ENCODE measurements at regions not wholly inside any gene's neighbourhood (a gene's known extent, or its start where the extent isn't known, plus 50 kb on each side); places are given as distances from the start of the nearest gene placed in this dataset.

- Histone ChIP-seq H3K36me3 (ENCODE audit: control insufficient read depth, low read length) (no peaks in the 10 kb centered on the region), H3K4me2 (ENCODE audit: low read length) (no peak overlapping the region), H3K4me3 (ENCODE audit: low read length) (no peak overlapping the region), H3K79me2 (ENCODE audit: control insufficient read depth, low read length) (no peaks in the 10 kb centered on the region), H3F3A (ENCODE audit: control insufficient read depth, insufficient read depth) (no peaks in the 10 kb centered on the region), H3K4me1 (ENCODE audit: control insufficient read depth, low read length) (no peaks in the 10 kb centered on the region), H3K27me3 (ENCODE audit: control insufficient read depth, low read length) (no peaks in the 10 kb centered on the region), H3K9me2 (replicated peaks; ENCODE audit: control insufficient read depth, low read length) (no peaks in the 10 kb centered on the region), H3K9me3 (ENCODE audit: control insufficient read depth, insufficient read depth, low read length) (peaks cover 10% of the 10 kb centered on the region; the same call in 1 of the 2 replicates), H4K20me1 (ENCODE audit: control insufficient read depth, insufficient read depth, low read depth, low read length) (no peaks in the 10 kb centered on the region), H3K27ac (ENCODE audit: low read depth, low read length) (no peak overlapping the region)
- no peak for TF ChIP-seq EZH2phosphoT487 (IDR thresholded peaks at IDR 0.05; ENCODE audit: borderline replicate concordance, low read length)
- TF ChIP-seq, protein P1, sequence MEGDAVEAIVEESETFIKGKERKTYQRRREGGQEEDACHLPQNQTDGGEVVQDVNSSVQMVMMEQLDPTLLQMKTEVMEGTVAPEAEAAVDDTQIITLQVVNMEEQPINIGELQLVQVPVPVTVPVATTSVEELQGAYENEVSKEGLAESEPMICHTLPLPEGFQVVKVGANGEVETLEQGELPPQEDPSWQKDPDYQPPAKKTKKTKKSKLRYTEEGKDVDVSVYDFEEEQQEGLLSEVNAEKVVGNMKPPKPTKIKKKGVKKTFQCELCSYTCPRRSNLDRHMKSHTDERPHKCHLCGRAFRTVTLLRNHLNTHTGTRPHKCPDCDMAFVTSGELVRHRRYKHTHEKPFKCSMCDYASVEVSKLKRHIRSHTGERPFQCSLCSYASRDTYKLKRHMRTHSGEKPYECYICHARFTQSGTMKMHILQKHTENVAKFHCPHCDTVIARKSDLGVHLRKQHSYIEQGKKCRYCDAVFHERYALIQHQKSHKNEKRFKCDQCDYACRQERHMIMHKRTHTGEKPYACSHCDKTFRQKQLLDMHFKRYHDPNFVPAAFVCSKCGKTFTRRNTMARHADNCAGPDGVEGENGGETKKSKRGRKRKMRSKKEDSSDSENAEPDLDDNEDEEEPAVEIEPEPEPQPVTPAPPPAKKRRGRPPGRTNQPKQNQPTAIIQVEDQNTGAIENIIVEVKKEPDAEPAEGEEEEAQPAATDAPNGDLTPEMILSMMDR (IDR thresholded peaks at IDR 0.05; ENCODE audit: low read depth, low read length, poor library complexity, severe bottlenecking), result no peak
Observed at GRCh38 chr21:35197191-35197590, 148.1 kb upstream of the RUNX1 start.

GRCh38 chr21:35196128-35196527, 147.0 kb upstream of the RUNX1 start:
- no peak for TF ChIP-seq EZH2phosphoT487 (IDR thresholded peaks at IDR 0.05; ENCODE audit: borderline replicate concordance, low read length)
- TF ChIP-seq, protein P1 (IDR thresholded peaks at IDR 0.05; ENCODE audit: low read depth, low read length, poor library complexity, severe bottlenecking), result no peak
- Histone ChIP-seq H3K27ac (ENCODE audit: low read depth, low read length) (no peak overlapping the region), H3K4me3 (ENCODE audit: low read length) (no peak overlapping the region), H3K27me3 (ENCODE audit: control insufficient read depth, low read length) (no peaks in the 10 kb centered on the region), H3F3A (ENCODE audit: control insufficient read depth, insufficient read depth) (no peaks in the 10 kb centered on the region), H3K79me2 (ENCODE audit: control insufficient read depth, low read length) (no peaks in the 10 kb centered on the region), H4K20me1 (ENCODE audit: control insufficient read depth, insufficient read depth, low read depth, low read length) (no peaks in the 10 kb centered on the region), H3K36me3 (ENCODE audit: control insufficient read depth, low read length) (no peaks in the 10 kb centered on the region), H3K4me1 (ENCODE audit: control insufficient read depth, low read length) (peaks cover 6% of the 10 kb centered on the region), H3K9me2 (replicated peaks; ENCODE audit: control insufficient read depth, low read length) (no peaks in the 10 kb centered on the region), H3K4me2 (ENCODE audit: low read length) (no peak overlapping the region), H3K9me3 (ENCODE audit: control insufficient read depth, insufficient read depth, low read length) (peaks cover 10% of the 10 kb centered on the region; the same call in 1 of the 2 replicates)

DNA sequence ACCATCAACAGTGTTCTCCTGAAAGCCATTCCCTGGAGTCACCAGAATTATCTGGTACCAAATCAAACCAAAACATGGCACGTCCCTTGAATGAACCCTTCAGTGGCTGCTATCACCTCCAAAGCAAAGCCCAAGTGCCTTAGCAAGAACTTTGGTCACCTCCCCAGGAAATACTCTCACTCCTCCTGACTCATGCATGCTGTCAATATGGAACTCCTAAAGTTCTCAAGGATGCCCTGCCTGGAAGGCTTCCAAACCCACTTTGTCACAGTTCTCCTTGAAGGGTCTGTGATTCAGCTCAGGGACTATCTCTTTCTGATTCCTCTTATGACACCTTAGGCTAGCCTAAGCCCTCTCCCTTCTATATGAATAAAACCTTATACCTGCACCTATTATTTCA, 146.1 kb upstream of the RUNX1 start:
- Histone ChIP-seq H3K36me3 (ENCODE audit: control insufficient read depth, low read length) (no peaks in the 10 kb centered on the region), H3F3A (ENCODE audit: control insufficient read depth, insufficient read depth) (no peaks in the 10 kb centered on the region), H3K9me2 (replicated peaks; ENCODE audit: control insufficient read depth, low read length) (no peaks in the 10 kb centered on the region), H3K4me1 (ENCODE audit: control insufficient read depth, low read length) (peaks cover 15% of the 10 kb centered on the region), H3K27me3 (ENCODE audit: control insufficient read depth, low read length) (no peaks in the 10 kb centered on the region), H3K9me3 (ENCODE audit: control insufficient read depth, insufficient read depth, low read length) (peaks cover 10% of the 10 kb centered on the region; the same call in 1 of the 2 replicates), H3K4me2 (ENCODE audit: low read length) (no peak overlapping the region), H3K79me2 (ENCODE audit: control insufficient read depth, low read length) (no peaks in the 10 kb centered on the region), H3K4me3 (ENCODE audit: low read length) (no peak overlapping the region), H3K27ac (ENCODE audit: low read depth, low read length) (no peak overlapping the region), H4K20me1 (ENCODE audit: control insufficient read depth, insufficient read depth, low read depth, low read length) (no peaks in the 10 kb centered on the region)
- no peak for TF ChIP-seq EZH2phosphoT487 (IDR thresholded peaks at IDR 0.05; ENCODE audit: borderline replicate concordance, low read length)
- TF ChIP-seq, protein P1 (IDR thresholded peaks at IDR 0.05; ENCODE audit: low read depth, low read length, poor library complexity, severe bottlenecking), result no peak

All from DOHH2 (cell line).